ENCODE measurements at regions not wholly inside any gene's neighbourhood (a gene's known extent, or its start where the extent isn't known, plus 50 kb on each side); places are given as distances from the start of the nearest gene placed in this dataset.

GRCh38 chr1:25106352-25106751 is 126.0 kb downstream of the SYF2 start:
- no peak for TF ChIP-seq EZH2 (IDR thresholded peaks at IDR 0.05; ENCODE audit: borderline replicate concordance, insufficient read depth, low read length, poor library complexity, severe bottlenecking)
- no peak for TF ChIP-seq CTCF (IDR thresholded peaks at IDR 0.05; ENCODE audit: poor library complexity, severe bottlenecking)
- TF ChIP-seq EP300 (conservative IDR thresholded peaks at IDR 0.05; ENCODE audit: poor library complexity, severe bottlenecking) = no peak
- TF ChIP-seq REST (IDR thresholded peaks at IDR 0.05; ENCODE audit: borderline replicate concordance) = no peak
- no peak for TF ChIP-seq SMC3 (conservative IDR thresholded peaks at IDR 0.05; ENCODE audit: poor library complexity)
- no peak for TF ChIP-seq POLR2AphosphoS5 (IDR thresholded peaks at IDR 0.05)
- no peak for TF ChIP-seq TAF1 (IDR thresholded peaks at IDR 0.05; ENCODE audit: low read depth)
- TF ChIP-seq RAD21 (conservative IDR thresholded peaks at IDR 0.05) = no peak
